Keratinocyte (primary cell): ENCODE measurements at regions not wholly inside any gene's neighbourhood (a gene's known extent, or its start where the extent isn't known, plus 50 kb on each side); places are given as distances from the start of the nearest gene placed in this dataset.

Source experiments
- DNase-seq: peaks from one replicate; pipeline ENCODE4 v3.0.0-alpha.2; 2011; ENCODE audit warnings: low read depth, missing footprints, low spot score
- FAIRE-seq: peaks from 2 replicates; lab custom pipeline; 2011; peaks lifted over from hg19 to GRCh38; lab: Jason Lieb, UNC
- H2AFZ ChIP-seq: 2 replicates; pipeline ENCODE4 v1.6.0; 2012; ENCODE audit warnings: low read length, control low read depth, inconsistent platforms; ENCODE audit not compliant: control insufficient read depth
- H3K27ac ChIP-seq: 2 replicates; pipeline ENCODE4 v1.5.1; 2011; ENCODE audit warnings: low read length; ENCODE audit not compliant: control insufficient read depth, insufficient read depth
- H3K27me3 ChIP-seq: 3 replicates; pipeline ENCODE4 v1.6.0; 2011; ENCODE audit warnings: low read length; ENCODE audit not compliant: control insufficient read depth, insufficient read depth; ENCODE audit errors: extremely low read depth
- H3K36me3 ChIP-seq, 2 experiments: 2 replicates in 1 of 2; 3 replicates in 1 of 2; pipeline ENCODE4 v1.5.1; 2011; ENCODE audit warnings: low read length in 2 of 2, mild to moderate bottlenecking in 1 of 2; ENCODE audit not compliant: control insufficient read depth in 2 of 2, insufficient read depth in 2 of 2; ENCODE audit errors: extremely low read depth in 1 of 2
- H3K4me1 ChIP-seq: 3 replicates; pipeline ENCODE4 v1.5.1; 2011; ENCODE audit warnings: low read length; ENCODE audit not compliant: control insufficient read depth, insufficient read depth; ENCODE audit errors: extremely low read depth
- H3K4me2 ChIP-seq: 3 replicates; pipeline ENCODE4 v1.6.0; 2011; ENCODE audit warnings: low read depth, low read length; ENCODE audit not compliant: control insufficient read depth, insufficient read depth; ENCODE audit errors: extremely low read depth
- H3K4me3 ChIP-seq, 3 experiments: fragments of 200-600 bp in 1 of 3; sonication (generic) in 1 of 3; 2 replicates in 2 of 3; 3 replicates in 1 of 3; pipeline ENCODE4 v1.5.1; 2011 to 2016; ENCODE audit warnings: low read length in 3 of 3, mild to moderate bottlenecking in 3 of 3, control low read depth in 2 of 3, inconsistent platforms in 1 of 3, low read depth in 1 of 3, mixed read lengths in 1 of 3, mixed run types in 1 of 3, moderate library complexity in 1 of 3; ENCODE audit not compliant: control insufficient read depth in 2 of 3, insufficient read depth in 2 of 3; ENCODE audit errors: extremely low read depth in 1 of 3
- H3K79me2 ChIP-seq: 2 replicates; pipeline ENCODE4 v1.6.0; 2012; ENCODE audit warnings: low read length; ENCODE audit not compliant: control insufficient read depth, insufficient read depth
- H3K9ac ChIP-seq: 3 replicates; pipeline ENCODE4 v1.6.0; 2011; ENCODE audit warnings: low read length; ENCODE audit not compliant: control insufficient read depth, insufficient read depth; ENCODE audit errors: extremely low read depth
- H3K9me1 ChIP-seq: 3 replicates; pipeline ENCODE4 v1.6.0; 2011; ENCODE audit warnings: low read length; ENCODE audit not compliant: control insufficient read depth, insufficient read depth; ENCODE audit errors: extremely low read depth
- H3K9me3 ChIP-seq: 2 replicates; pipeline ENCODE4 v1.5.1; 2012; ENCODE audit warnings: low read depth, low read length; ENCODE audit not compliant: control insufficient read depth
- H4K20me1 ChIP-seq: 3 replicates; pipeline ENCODE4 v1.6.0; 2011; ENCODE audit warnings: low read length; ENCODE audit not compliant: control insufficient read depth, insufficient read depth; ENCODE audit errors: extremely low read depth
- EZH2 ChIP-seq: IDR thresholded peaks from one replicate; pipeline ENCODE4 v1.6.1; 2012; ENCODE audit warnings: inconsistent platforms, mild to moderate bottlenecking, low read length, moderate library complexity
- dilution Hi-C: fragments of 300-500 bp; cut with MboI; formaldehyde crosslinking; loops from one replicate; pipeline ENCODE4 v1.7.0; 2020; ENCODE audit warnings: low sequenced_read_pairs; ENCODE audit not compliant: extremely low pct_ligation_motif_present
- TF ChIP-seq, protein P1 (sequence below), 3 experiments: IDR thresholded peaks in 1 of 3; conservative IDR thresholded peaks in 1 of 3; optimal IDR thresholded peaks in 1 of 3; 2 replicates in 2 of 3; 3 replicates in 1 of 3; pipeline versions ENCODE3 to v1.5.1; 2011; ENCODE audit warnings: low read length in 3 of 3, mild to moderate bottlenecking in 3 of 3, moderate library complexity in 2 of 3, control low read depth in 1 of 3, inconsistent platforms in 1 of 3; ENCODE audit not compliant: insufficient read depth in 2 of 3; ENCODE audit errors: extremely low read depth in 1 of 3

DNA sequence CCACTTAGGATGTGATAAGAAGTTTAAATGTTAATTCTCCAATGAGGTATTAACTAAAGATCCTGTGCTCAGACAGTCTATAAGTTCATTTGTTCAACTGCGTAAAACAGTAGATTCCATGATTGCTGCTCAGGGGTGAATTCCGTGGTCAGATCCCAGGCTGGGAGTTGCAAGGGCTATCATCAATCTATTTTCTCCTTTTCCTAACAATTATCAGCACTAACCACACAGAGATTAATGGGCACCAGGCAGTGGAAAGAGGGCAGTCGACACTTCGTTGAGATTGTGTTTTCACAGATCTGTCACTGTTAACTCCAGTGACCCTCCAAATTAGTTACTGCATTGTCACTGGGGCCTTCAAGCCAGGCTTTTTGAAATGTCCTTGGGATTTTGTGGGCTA lies 154.1 kb upstream of the SPRED2 start:
- dilution Hi-C loops, result no loop called here
- H3K79me2 ChIP-seq, result no peaks in the 10 kb centered on the region
- H3K4me2 ChIP-seq, result no peak overlapping the region
- H3K36me3 ChIP-seq, result no peaks in the 10 kb centered on the region
- no peak for FAIRE-seq
- no peak for TF ChIP-seq EZH2
- TF ChIP-seq, protein P1, sequence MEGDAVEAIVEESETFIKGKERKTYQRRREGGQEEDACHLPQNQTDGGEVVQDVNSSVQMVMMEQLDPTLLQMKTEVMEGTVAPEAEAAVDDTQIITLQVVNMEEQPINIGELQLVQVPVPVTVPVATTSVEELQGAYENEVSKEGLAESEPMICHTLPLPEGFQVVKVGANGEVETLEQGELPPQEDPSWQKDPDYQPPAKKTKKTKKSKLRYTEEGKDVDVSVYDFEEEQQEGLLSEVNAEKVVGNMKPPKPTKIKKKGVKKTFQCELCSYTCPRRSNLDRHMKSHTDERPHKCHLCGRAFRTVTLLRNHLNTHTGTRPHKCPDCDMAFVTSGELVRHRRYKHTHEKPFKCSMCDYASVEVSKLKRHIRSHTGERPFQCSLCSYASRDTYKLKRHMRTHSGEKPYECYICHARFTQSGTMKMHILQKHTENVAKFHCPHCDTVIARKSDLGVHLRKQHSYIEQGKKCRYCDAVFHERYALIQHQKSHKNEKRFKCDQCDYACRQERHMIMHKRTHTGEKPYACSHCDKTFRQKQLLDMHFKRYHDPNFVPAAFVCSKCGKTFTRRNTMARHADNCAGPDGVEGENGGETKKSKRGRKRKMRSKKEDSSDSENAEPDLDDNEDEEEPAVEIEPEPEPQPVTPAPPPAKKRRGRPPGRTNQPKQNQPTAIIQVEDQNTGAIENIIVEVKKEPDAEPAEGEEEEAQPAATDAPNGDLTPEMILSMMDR (optimal IDR thresholded peaks at IDR 0.05 in 1 of 3, IDR thresholded peaks at IDR 0.05 in 1 of 3, conservative IDR thresholded peaks at IDR 0.05 in 1 of 3; ENCODE audit: extremely low read depth in 1 of 3, insufficient read depth in 2 of 3, low read length in 3 of 3), result no peak
- no peak overlapping the region for H3K4me3 ChIP-seq
- H3K9me3 ChIP-seq, result no peaks in the 10 kb centered on the region
- H2AFZ ChIP-seq, result no peak overlapping the region
- H4K20me1 ChIP-seq, result no peaks in the 10 kb centered on the region
- H3K9me1 ChIP-seq, result no peaks in the 10 kb centered on the region
- DNase-seq, result no peak
- no peak overlapping the region for H3K9ac ChIP-seq
- no peaks in the 10 kb centered on the region for H3K27me3 ChIP-seq
- H3K27ac ChIP-seq, result no peak overlapping the region
- no peaks in the 10 kb centered on the region for H3K4me1 ChIP-seq

DNA sequence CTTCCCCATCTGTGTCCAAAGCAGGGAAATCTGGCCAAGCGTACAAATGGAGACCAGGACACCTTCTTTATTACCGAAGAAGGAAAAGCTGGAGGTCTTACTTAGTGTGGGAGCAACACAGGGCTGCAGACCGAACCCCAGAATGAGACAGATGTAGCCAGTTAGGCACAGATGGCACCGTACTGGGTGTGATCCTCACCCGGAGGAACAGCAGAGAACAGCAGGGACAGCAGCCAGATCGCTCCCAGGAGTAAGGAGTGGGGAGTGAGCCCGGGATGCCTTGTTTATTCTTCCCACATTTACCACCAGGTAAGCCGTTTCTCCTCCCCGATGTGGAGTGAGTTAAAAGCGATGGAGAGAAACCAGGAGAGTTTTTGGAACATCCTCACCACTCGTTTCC lies 150.7 kb upstream of the SPRED2 start:
- H3K27ac ChIP-seq, result no peak overlapping the region
- FAIRE-seq (no peak), DNase-seq (no peak)
- no peaks in the 10 kb centered on the region for H3K79me2 ChIP-seq
- H3K4me1 ChIP-seq, result no peaks in the 10 kb centered on the region
- no peak for TF ChIP-seq EZH2
- TF ChIP-seq, protein P1 (optimal IDR thresholded peaks at IDR 0.05 in 1 of 3, IDR thresholded peaks at IDR 0.05 in 1 of 3, conservative IDR thresholded peaks at IDR 0.05 in 1 of 3; ENCODE audit: extremely low read depth in 1 of 3, insufficient read depth in 2 of 3, low read length in 3 of 3), result no peak
- no peak overlapping the region for H3K4me2 ChIP-seq
- dilution Hi-C loops, result no loop called here
- no peak overlapping the region for H3K4me3 ChIP-seq
- peak overlapping the region; percentile 12 for H2AFZ ChIP-seq
- H3K9me1 ChIP-seq, result no peaks in the 10 kb centered on the region
- no peaks in the 10 kb centered on the region for H3K27me3 ChIP-seq
- no peaks in the 10 kb centered on the region for H3K36me3 ChIP-seq
- H3K9ac ChIP-seq, result no peak overlapping the region
- H3K9me3 ChIP-seq, result no peaks in the 10 kb centered on the region
- H4K20me1 ChIP-seq, result no peaks in the 10 kb centered on the region
